Calu3 (cell line): ENCODE measurements at regions not wholly inside any gene's neighbourhood (a gene's known extent, or its start where the extent isn't known, plus 50 kb on each side); places are given as distances from the start of the nearest gene placed in this dataset.
"Not testable (repeated sequence)": the region's sequence is repeated elsewhere in the genome, so short reads cannot be mapped to it uniquely, and the experiment has no call there.

Experiments used
- BruUV-seq: library from RNA; stranded (reverse); fragments of 400-500 nt; replicated peaks from 2 replicates; lab custom pipeline; 2021; lab: Mats Ljungman, UMichigan
- CTCF ChIA-PET: fragments of 300-600 bp; sonication (Branson Sonifier 250); formaldehyde crosslinking; loops from one replicate; lab custom pipeline; 2022; ENCODE audit warnings: antibody characterized with exemption; lab: Charles Lee
- DNase-seq: peaks from one replicate; pipeline ENCODE4 v3.0.0; 2022
- H3K27ac Mint-ChIP-seq: one replicate; pipeline ENCODE4 v1.8.0; 2022; ENCODE audit warnings: mixed read lengths; ENCODE audit not compliant: unreplicated experiment
- H3K27me3 Mint-ChIP-seq: one replicate; pipeline ENCODE4 v1.8.0; 2022; ENCODE audit warnings: mixed read lengths; ENCODE audit not compliant: unreplicated experiment
- H3K36me3 Mint-ChIP-seq: one replicate; pipeline ENCODE4 v1.8.0; 2022; ENCODE audit warnings: mild to moderate bottlenecking, moderate library complexity, mixed read lengths; ENCODE audit not compliant: insufficient read depth, unreplicated experiment
- H3K4me1 Mint-ChIP-seq: one replicate; pipeline ENCODE4 v1.8.0; 2022; ENCODE audit warnings: mild to moderate bottlenecking, low read depth, mixed read lengths; ENCODE audit not compliant: unreplicated experiment
- H3K4me3 Mint-ChIP-seq: one replicate; pipeline ENCODE4 v1.8.0; 2022; ENCODE audit warnings: mild to moderate bottlenecking, low read depth, moderate library complexity, mixed read lengths; ENCODE audit not compliant: unreplicated experiment
- H3K9me3 Mint-ChIP-seq: one replicate; pipeline ENCODE4 v1.8.0; 2022; ENCODE audit warnings: low read depth, mixed read lengths; ENCODE audit not compliant: unreplicated experiment
- intact Hi-C: fragments of 100-400 bp; cut with micrococcal nuclease; formaldehyde crosslinking; loops from one replicate; pipeline ENCODE4 v1.10.0; 2022; ENCODE audit not compliant: unreplicated experiment
- TF ChIP-seq, protein P1 (sequence below): fragments of 200-600 bp; IDR thresholded peaks from one replicate; pipeline ENCODE4 v1.8.0; 2022; ENCODE audit warnings: antibody characterized with exemption; ENCODE audit not compliant: unreplicated experiment

- no peak overlapping the region for H3K4me3 Mint-ChIP-seq
- no peak overlapping the region for H3K27ac Mint-ChIP-seq
- H3K27me3 Mint-ChIP-seq, result no peaks in the 10 kb centered on the region
- no peaks in the 10 kb centered on the region for H3K9me3 Mint-ChIP-seq
- CTCF ChIA-PET, result no interaction called here
- TF ChIP-seq, protein P1, sequence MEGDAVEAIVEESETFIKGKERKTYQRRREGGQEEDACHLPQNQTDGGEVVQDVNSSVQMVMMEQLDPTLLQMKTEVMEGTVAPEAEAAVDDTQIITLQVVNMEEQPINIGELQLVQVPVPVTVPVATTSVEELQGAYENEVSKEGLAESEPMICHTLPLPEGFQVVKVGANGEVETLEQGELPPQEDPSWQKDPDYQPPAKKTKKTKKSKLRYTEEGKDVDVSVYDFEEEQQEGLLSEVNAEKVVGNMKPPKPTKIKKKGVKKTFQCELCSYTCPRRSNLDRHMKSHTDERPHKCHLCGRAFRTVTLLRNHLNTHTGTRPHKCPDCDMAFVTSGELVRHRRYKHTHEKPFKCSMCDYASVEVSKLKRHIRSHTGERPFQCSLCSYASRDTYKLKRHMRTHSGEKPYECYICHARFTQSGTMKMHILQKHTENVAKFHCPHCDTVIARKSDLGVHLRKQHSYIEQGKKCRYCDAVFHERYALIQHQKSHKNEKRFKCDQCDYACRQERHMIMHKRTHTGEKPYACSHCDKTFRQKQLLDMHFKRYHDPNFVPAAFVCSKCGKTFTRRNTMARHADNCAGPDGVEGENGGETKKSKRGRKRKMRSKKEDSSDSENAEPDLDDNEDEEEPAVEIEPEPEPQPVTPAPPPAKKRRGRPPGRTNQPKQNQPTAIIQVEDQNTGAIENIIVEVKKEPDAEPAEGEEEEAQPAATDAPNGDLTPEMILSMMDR, result no peak
- no peak for DNase-seq
- intact Hi-C loops, result no loop called here
- no peaks in the 10 kb centered on the region for H3K4me1 Mint-ChIP-seq
- H3K36me3 Mint-ChIP-seq, result no peaks in the 10 kb centered on the region
- no TSS peak for BruUV-seq
Observed at GRCh38 chr11:80281194-80281593, 840.4 kb upstream of the TENM4 start.

DNA sequence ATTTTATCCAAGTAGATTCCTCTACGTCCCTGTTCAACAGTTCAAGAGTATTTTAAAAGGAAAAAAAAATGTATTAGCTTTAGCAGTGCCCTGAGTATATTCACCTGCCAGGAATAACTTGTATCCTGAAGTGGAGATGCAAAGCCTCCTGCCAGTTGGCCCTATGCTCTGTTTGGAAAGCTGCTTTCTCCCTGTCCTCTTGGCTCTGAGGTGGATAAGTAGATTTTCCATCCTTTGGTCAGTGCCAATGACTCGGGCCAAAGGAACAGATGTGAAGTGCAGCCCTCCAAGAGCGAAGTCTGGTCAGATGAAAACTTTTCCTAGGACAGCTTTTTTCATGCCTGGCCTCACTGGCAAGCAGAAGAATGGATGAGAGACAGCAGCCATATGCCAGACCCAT lies 839.9 kb upstream of the TENM4 start:
- no peaks in the 10 kb centered on the region for H3K36me3 Mint-ChIP-seq
- no peaks in the 10 kb centered on the region for H3K9me3 Mint-ChIP-seq
- CTCF ChIA-PET, result no interaction called here
- TF ChIP-seq, protein P1, result no peak
- BruUV-seq, result no TSS peak
- no peaks in the 10 kb centered on the region for H3K4me1 Mint-ChIP-seq
- no peak for DNase-seq
- H3K27me3 Mint-ChIP-seq, result no peaks in the 10 kb centered on the region
- no peak overlapping the region for H3K27ac Mint-ChIP-seq
- intact Hi-C loops, result no loop called here
- no peak overlapping the region for H3K4me3 Mint-ChIP-seq

GRCh38 chr11:80261776-80262175 lies 820.9 kb upstream of the TENM4 start:
- Mint-ChIP-seq H3K36me3 (no peaks in the 10 kb centered on the region), H3K27me3 (no peaks in the 10 kb centered on the region), H3K4me3 (no peak overlapping the region), H3K4me1 (no peaks in the 10 kb centered on the region), H3K9me3 (peaks cover 2% of the 10 kb centered on the region), H3K27ac (no peak overlapping the region)
- DNase-seq, result no peak
- intact Hi-C loops, result no loop called here
- TF ChIP-seq, protein P1, result no peak
- CTCF ChIA-PET, result no interaction called here
- no TSS peak for BruUV-seq

GRCh38 chr11:80257319-80258015 lies 816.6 kb upstream of the TENM4 start:
- H3K4me1 Mint-ChIP-seq, H3K27me3 Mint-ChIP-seq, H3K9me3 Mint-ChIP-seq, BruUV-seq, H3K27ac Mint-ChIP-seq, intact Hi-C loops, CTCF ChIA-PET, DNase-seq, H3K4me3 Mint-ChIP-seq, H3K36me3 Mint-ChIP-seq: not testable (repeated sequence)

DNA sequence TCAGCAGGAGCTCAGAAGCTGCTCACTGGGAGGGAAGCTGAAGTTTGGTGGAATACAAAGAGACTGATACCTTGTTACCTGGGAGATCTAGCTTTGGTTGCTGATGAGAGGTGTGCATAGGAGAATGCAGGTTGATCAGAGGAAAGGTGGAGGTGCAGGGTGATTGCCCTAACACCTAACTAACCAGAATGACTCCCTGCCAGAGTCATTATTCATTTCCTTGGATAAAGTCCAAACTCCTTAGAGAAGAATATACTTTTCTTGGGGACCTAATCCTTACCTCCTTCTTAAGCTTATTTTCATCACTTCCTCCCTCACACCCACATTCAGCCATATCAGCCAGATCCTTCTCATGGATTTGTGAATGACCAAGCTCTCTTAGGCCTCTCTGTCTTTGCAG lies 814.2 kb upstream of the TENM4 start:
- CTCF ChIA-PET, result no interaction called here
- Mint-ChIP-seq H3K4me1 (no peaks in the 10 kb centered on the region), H3K27ac (no peak overlapping the region), H3K27me3 (no peaks in the 10 kb centered on the region), H3K9me3 (peaks cover 2% of the 10 kb centered on the region), H3K36me3 (no peaks in the 10 kb centered on the region), H3K4me3 (no peak overlapping the region)
- TF ChIP-seq, protein P1, result no peak
- intact Hi-C loops, result no loop called here
- no peak for DNase-seq
- BruUV-seq, result no TSS peak
